Ishikawa (cell line): ENCODE measurements at regions not wholly inside any gene's neighbourhood (a gene's known extent, or its start where the extent isn't known, plus 50 kb on each side); places are given as distances from the start of the nearest gene placed in this dataset.
A peak's percentile ranks its signal among the peaks of the same experiment; 100 is the strongest.

Experiments used
- CEBPB ChIP-seq: IDR thresholded peaks from 2 replicates; pipeline ENCODE4 v1.6.1; 2012
- CREB1 ChIP-seq: IDR thresholded peaks from 2 replicates; pipeline ENCODE4 v1.6.1; 2012; ENCODE audit warnings: low read depth
- EGR1 ChIP-seq: IDR thresholded peaks from 2 replicates; pipeline ENCODE4 v1.6.1; 2012
- EP300 ChIP-seq: IDR thresholded peaks from 2 replicates; pipeline ENCODE4 v1.6.1; 2012; ENCODE audit warnings: borderline replicate concordance
- FOXM1 ChIP-seq: IDR thresholded peaks from 2 replicates; pipeline ENCODE4 v1.6.1; 2012; ENCODE audit warnings: low read depth, borderline replicate concordance
- MAX ChIP-seq: IDR thresholded peaks from 2 replicates; pipeline ENCODE4 v1.6.1; 2012
- NFIC ChIP-seq: IDR thresholded peaks from 2 replicates; pipeline ENCODE4 v1.6.1; 2012
- RAD21 ChIP-seq: IDR thresholded peaks from 2 replicates; pipeline ENCODE4 v1.6.1; 2012; ENCODE audit warnings: low read depth
- REST ChIP-seq: IDR thresholded peaks from 2 replicates; pipeline ENCODE4 v1.6.1; 2012; ENCODE audit warnings: low read depth, mild to moderate bottlenecking
- TAF1 ChIP-seq: IDR thresholded peaks from 2 replicates; pipeline ENCODE4 v1.6.1; 2012; ENCODE audit warnings: low read depth, mild to moderate bottlenecking
- TCF12 ChIP-seq: IDR thresholded peaks from 2 replicates; pipeline ENCODE4 v1.6.1; 2012; ENCODE audit warnings: low read depth
- TEAD4 ChIP-seq: IDR thresholded peaks from 2 replicates; pipeline ENCODE4 v1.6.1; 2012
- USF1 ChIP-seq: IDR thresholded peaks from 2 replicates; pipeline ENCODE4 v1.6.1; 2012
- YY1 ChIP-seq: IDR thresholded peaks from 2 replicates; pipeline ENCODE4 v1.6.1; 2012; ENCODE audit warnings: low read depth
- ZBTB7A ChIP-seq: IDR thresholded peaks from 2 replicates; pipeline ENCODE4 v1.6.1; 2012; ENCODE audit warnings: low read depth

GRCh38 chr12:74922642-74923041 is 287.0 kb downstream of the KCNC2 start:
- TF ChIP-seq TAF1, result no peak
- TF ChIP-seq CEBPB, result no peak
- TF ChIP-seq RAD21, result no peak
- TF ChIP-seq REST, result no peak
- TF ChIP-seq YY1, result no peak
- TF ChIP-seq ZBTB7A, result no peak
- no peak for TF ChIP-seq FOXM1
- no peak for TF ChIP-seq MAX
- no peak for TF ChIP-seq EP300
- no peak for TF ChIP-seq CREB1
- no peak for TF ChIP-seq NFIC
- no peak for TF ChIP-seq EGR1
- TF ChIP-seq USF1, result no peak

GRCh38 chr12:74941670-74942069 is 268.0 kb downstream of the KCNC2 start:
- no peak for TF ChIP-seq EGR1
- peak; percentile 78 for TF ChIP-seq FOXM1
- TF ChIP-seq USF1, result no peak
- TF ChIP-seq CREB1, result no peak
- TF ChIP-seq CEBPB, result no peak
- TF ChIP-seq TCF12, result peak; percentile 55; the same call in 1 of the 2 replicates
- no peak for TF ChIP-seq TAF1
- TF ChIP-seq RAD21, result no peak
- TF ChIP-seq REST, result no peak
- TF ChIP-seq EP300, result peak; percentile 80
- no peak for TF ChIP-seq ZBTB7A
- peak; percentile 63; the same call in 1 of the 2 replicates for TF ChIP-seq NFIC
- no peak for TF ChIP-seq YY1
- TF ChIP-seq TEAD4, result peak; percentile 50
- no peak for TF ChIP-seq MAX

- TF ChIP-seq TCF12, result peak; percentile 79
- no peak for TF ChIP-seq CEBPB
- TF ChIP-seq CREB1, result no peak
- no peak for TF ChIP-seq ZBTB7A
- TF ChIP-seq MAX, result no peak
- TF ChIP-seq REST, result no peak
- peak; percentile 82 for TF ChIP-seq TEAD4
- peak; percentile 86 for TF ChIP-seq NFIC
- peak; percentile 93 for TF ChIP-seq FOXM1
- peak; percentile 89 for TF ChIP-seq EP300
Measured at GRCh38 chr12:74945771-74946198, 263.9 kb downstream of the KCNC2 start.

- TF ChIP-seq TAF1, result no peak
- no peak for TF ChIP-seq MAX
- TF ChIP-seq TCF12, result no peak
- TF ChIP-seq EP300, result no peak
- TF ChIP-seq NFIC, result no peak
- no peak for TF ChIP-seq EGR1
- TF ChIP-seq CEBPB, result no peak
Measured at GRCh38 chr12:74953697-74954096, 255.9 kb downstream of the KCNC2 start.
